ENCODE measurements at regions not wholly inside any gene's neighbourhood (a gene's known extent, or its start where the extent isn't known, plus 50 kb on each side); places are given as distances from the start of the nearest gene placed in this dataset.

- Histone ChIP-seq H3K36me3 (ENCODE audit: control insufficient read depth, insufficient read depth, low read length) (no peaks in the 10 kb centered on the region), H3K27ac (ENCODE audit: insufficient read depth, low read length, poor library complexity, severe bottlenecking) (no peak overlapping the region), H3K27me3 (replicated peaks; ENCODE audit: control insufficient read depth, insufficient read depth, low read length, poor library complexity, severe bottlenecking) (no peaks in the 10 kb centered on the region), H3K4me3 (ENCODE audit: insufficient read depth, low read depth, low read length, poor library complexity, severe bottlenecking) (no peak overlapping the region), H3K9me3 (ENCODE audit: control insufficient read depth, low read length) (no peaks in the 10 kb centered on the region), H3K4me1 (ENCODE audit: control insufficient read depth, insufficient read depth, low read length, poor library complexity, severe bottlenecking) (no peaks in the 10 kb centered on the region)
- no peak for DNase-seq
Measured at GRCh38 chr9:87798261-87798833, 72.4 kb downstream of the CTSL start.

DNA sequence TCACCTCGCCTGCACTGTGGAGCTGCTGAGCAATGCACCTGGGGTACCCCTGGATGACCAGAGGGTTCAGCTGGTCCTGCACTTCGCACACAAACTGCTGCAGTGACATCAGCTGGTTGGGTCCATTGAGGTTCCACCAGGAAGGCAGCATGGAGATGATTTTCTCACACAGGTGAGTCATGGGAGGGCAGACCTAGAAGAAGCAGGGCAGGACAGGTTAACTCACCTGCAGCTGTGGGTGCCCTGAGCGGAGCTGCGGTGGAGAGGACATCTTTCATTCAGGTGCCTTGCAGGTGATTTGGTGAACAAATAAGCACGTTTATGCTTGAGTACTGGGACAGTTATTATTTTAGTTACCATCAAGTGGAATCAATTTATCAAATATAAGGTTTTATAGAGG lies 73.6 kb downstream of the CTSL start:
- H3K4me1 ChIP-seq (ENCODE audit: control insufficient read depth, insufficient read depth, low read length, poor library complexity, severe bottlenecking) = no peaks in the 10 kb centered on the region
- no peaks in the 10 kb centered on the region for H3K27me3 ChIP-seq (replicated peaks; ENCODE audit: control insufficient read depth, insufficient read depth, low read length, poor library complexity, severe bottlenecking)
- H3K27ac ChIP-seq (ENCODE audit: insufficient read depth, low read length, poor library complexity, severe bottlenecking) = no peak overlapping the region
- no peaks in the 10 kb centered on the region for H3K9me3 ChIP-seq (ENCODE audit: control insufficient read depth, low read length)
- H3K36me3 ChIP-seq (ENCODE audit: control insufficient read depth, insufficient read depth, low read length) = no peaks in the 10 kb centered on the region
- DNase-seq = no peak
- no peak overlapping the region for H3K4me3 ChIP-seq (ENCODE audit: insufficient read depth, low read depth, low read length, poor library complexity, severe bottlenecking)

- no peaks in the 10 kb centered on the region for H3K9me3 ChIP-seq (ENCODE audit: control insufficient read depth, low read length)
- no peak for DNase-seq
Measured at GRCh38 chr9:87800456-87800855, 74.5 kb downstream of the CTSL start.

DNA sequence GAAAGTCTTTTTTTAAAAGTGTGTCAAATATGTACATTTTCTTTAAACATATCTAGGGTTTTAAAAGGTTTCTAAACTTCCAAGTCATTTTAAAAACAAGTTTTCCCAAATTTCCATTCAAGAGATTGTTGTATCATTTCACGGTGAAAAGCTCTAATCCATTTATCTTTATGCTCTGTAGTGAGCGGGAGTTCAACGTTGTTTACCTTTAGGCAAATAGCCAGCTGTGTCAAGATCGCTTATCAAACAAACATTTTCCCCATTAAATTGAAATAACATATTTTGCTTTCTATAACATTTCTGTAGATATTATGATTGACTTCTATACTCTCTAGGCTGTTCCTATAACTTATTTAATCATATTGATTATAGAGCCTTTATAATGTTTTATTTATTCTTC lies 75.1 kb downstream of the CTSL start:
- no peaks in the 10 kb centered on the region for H3K36me3 ChIP-seq (ENCODE audit: control insufficient read depth, insufficient read depth, low read length)
- DNase-seq = no peak
- no peak overlapping the region for H3K4me3 ChIP-seq (ENCODE audit: insufficient read depth, low read depth, low read length, poor library complexity, severe bottlenecking)
- no peak overlapping the region for H3K27ac ChIP-seq (ENCODE audit: insufficient read depth, low read length, poor library complexity, severe bottlenecking)
- H3K9me3 ChIP-seq (ENCODE audit: control insufficient read depth, low read length) = no peaks in the 10 kb centered on the region
- H3K27me3 ChIP-seq (replicated peaks; ENCODE audit: control insufficient read depth, insufficient read depth, low read length, poor library complexity, severe bottlenecking) = no peaks in the 10 kb centered on the region
- H3K4me1 ChIP-seq (ENCODE audit: control insufficient read depth, insufficient read depth, low read length, poor library complexity, severe bottlenecking) = no peaks in the 10 kb centered on the region

More at GRCh38 chr9:87800456-87800855, 74.5 kb downstream of the CTSL start:
- Histone ChIP-seq H3K27me3 (replicated peaks; ENCODE audit: control insufficient read depth, insufficient read depth, low read length, poor library complexity, severe bottlenecking) (no peaks in the 10 kb centered on the region), H3K4me3 (ENCODE audit: insufficient read depth, low read depth, low read length, poor library complexity, severe bottlenecking) (no peak overlapping the region), H3K36me3 (ENCODE audit: control insufficient read depth, insufficient read depth, low read length) (no peaks in the 10 kb centered on the region), H3K4me1 (ENCODE audit: control insufficient read depth, insufficient read depth, low read length, poor library complexity, severe bottlenecking) (no peaks in the 10 kb centered on the region), H3K27ac (ENCODE audit: insufficient read depth, low read length, poor library complexity, severe bottlenecking) (no peak overlapping the region)

DNA sequence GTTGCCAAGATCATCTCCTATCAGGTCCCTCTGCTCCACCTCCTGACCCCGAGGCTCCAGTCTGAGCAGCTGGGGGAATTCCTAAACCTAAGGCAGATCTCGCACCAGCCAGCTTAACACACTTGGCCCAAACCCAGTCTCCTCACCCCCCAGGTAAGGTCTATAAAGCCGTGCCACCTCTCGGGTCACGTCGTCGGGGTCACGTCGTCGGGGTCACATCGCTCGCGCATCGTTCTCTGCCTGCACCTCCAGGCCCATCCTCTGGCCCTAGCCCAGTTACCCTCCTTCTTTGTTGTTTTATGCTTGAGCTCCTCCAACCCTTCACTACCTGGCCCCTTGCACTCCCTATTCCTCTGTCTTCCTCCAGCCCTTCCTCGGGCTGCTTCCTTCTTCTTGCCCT lies 77.2 kb downstream of the CTSL start:
- Histone ChIP-seq H3K4me3 (ENCODE audit: insufficient read depth, low read depth, low read length, poor library complexity, severe bottlenecking) (no peak overlapping the region), H3K27me3 (replicated peaks; ENCODE audit: control insufficient read depth, insufficient read depth, low read length, poor library complexity, severe bottlenecking) (no peaks in the 10 kb centered on the region), H3K27ac (ENCODE audit: insufficient read depth, low read length, poor library complexity, severe bottlenecking) (no peak overlapping the region), H3K9me3 (ENCODE audit: control insufficient read depth, low read length) (no peaks in the 10 kb centered on the region), H3K36me3 (ENCODE audit: control insufficient read depth, insufficient read depth, low read length) (no peaks in the 10 kb centered on the region), H3K4me1 (ENCODE audit: control insufficient read depth, insufficient read depth, low read length, poor library complexity, severe bottlenecking) (no peaks in the 10 kb centered on the region)
- DNase-seq = no peak

GRCh38 chr9:87803623-87804345 lies 77.9 kb downstream of the CTSL start:
- Histone ChIP-seq H3K36me3 (ENCODE audit: control insufficient read depth, insufficient read depth, low read length) (no peaks in the 10 kb centered on the region), H3K27me3 (replicated peaks; ENCODE audit: control insufficient read depth, insufficient read depth, low read length, poor library complexity, severe bottlenecking) (no peaks in the 10 kb centered on the region), H3K9me3 (ENCODE audit: control insufficient read depth, low read length) (no peaks in the 10 kb centered on the region), H3K4me3 (ENCODE audit: insufficient read depth, low read depth, low read length, poor library complexity, severe bottlenecking) (no peak overlapping the region), H3K27ac (ENCODE audit: insufficient read depth, low read length, poor library complexity, severe bottlenecking) (no peak overlapping the region), H3K4me1 (ENCODE audit: control insufficient read depth, insufficient read depth, low read length, poor library complexity, severe bottlenecking) (no peaks in the 10 kb centered on the region)
- no peak for DNase-seq

DNA sequence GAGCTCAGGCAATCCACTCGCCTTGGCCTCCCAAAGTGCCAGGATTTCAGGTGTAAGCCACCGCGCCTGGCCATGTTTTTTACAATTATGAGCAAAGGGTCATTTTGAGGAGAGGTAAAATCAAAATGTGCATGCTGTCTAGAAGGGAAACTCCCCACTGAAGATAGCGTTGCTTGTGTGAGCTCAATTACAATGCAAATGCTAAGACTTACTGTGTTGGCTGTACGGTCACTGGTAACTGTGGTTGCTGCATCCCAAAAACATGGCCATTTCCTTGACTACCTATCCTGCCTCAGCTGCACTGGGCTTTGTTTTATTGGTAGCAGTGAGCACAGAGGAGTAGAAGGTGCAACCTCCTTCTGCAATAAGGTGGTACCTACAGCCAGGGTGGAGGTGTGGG lies 77.4 kb upstream of the SPATA31E1 start:
- Histone ChIP-seq H3K4me1 (ENCODE audit: control insufficient read depth, insufficient read depth, low read length, poor library complexity, severe bottlenecking) (no peaks in the 10 kb centered on the region), H3K27ac (ENCODE audit: insufficient read depth, low read length, poor library complexity, severe bottlenecking) (no peak overlapping the region), H3K36me3 (ENCODE audit: control insufficient read depth, insufficient read depth, low read length) (no peaks in the 10 kb centered on the region), H3K27me3 (replicated peaks; ENCODE audit: control insufficient read depth, insufficient read depth, low read length, poor library complexity, severe bottlenecking) (no peaks in the 10 kb centered on the region), H3K4me3 (ENCODE audit: insufficient read depth, low read depth, low read length, poor library complexity, severe bottlenecking) (no peak overlapping the region), H3K9me3 (ENCODE audit: control insufficient read depth, low read length) (no peaks in the 10 kb centered on the region)
- DNase-seq = no peak

GRCh38 chr9:87810008-87810407 lies 72.7 kb upstream of the SPATA31E1 start:
- Histone ChIP-seq H3K27ac (ENCODE audit: insufficient read depth, low read length, poor library complexity, severe bottlenecking) (no peak overlapping the region), H3K36me3 (ENCODE audit: control insufficient read depth, insufficient read depth, low read length) (no peaks in the 10 kb centered on the region), H3K4me3 (ENCODE audit: insufficient read depth, low read depth, low read length, poor library complexity, severe bottlenecking) (no peak overlapping the region), H3K4me1 (ENCODE audit: control insufficient read depth, insufficient read depth, low read length, poor library complexity, severe bottlenecking) (no peaks in the 10 kb centered on the region), H3K27me3 (replicated peaks; ENCODE audit: control insufficient read depth, insufficient read depth, low read length, poor library complexity, severe bottlenecking) (no peaks in the 10 kb centered on the region), H3K9me3 (ENCODE audit: control insufficient read depth, low read length) (no peaks in the 10 kb centered on the region)
- no peak for DNase-seq

GRCh38 chr9:87810679-87811178 lies 71.9 kb upstream of the SPATA31E1 start:
- Histone ChIP-seq H3K27ac (ENCODE audit: insufficient read depth, low read length, poor library complexity, severe bottlenecking) (no peak overlapping the region), H3K4me3 (ENCODE audit: insufficient read depth, low read depth, low read length, poor library complexity, severe bottlenecking) (no peak overlapping the region), H3K27me3 (replicated peaks; ENCODE audit: control insufficient read depth, insufficient read depth, low read length, poor library complexity, severe bottlenecking) (no peaks in the 10 kb centered on the region), H3K4me1 (ENCODE audit: control insufficient read depth, insufficient read depth, low read length, poor library complexity, severe bottlenecking) (no peaks in the 10 kb centered on the region), H3K36me3 (ENCODE audit: control insufficient read depth, insufficient read depth, low read length) (no peaks in the 10 kb centered on the region), H3K9me3 (ENCODE audit: control insufficient read depth, low read length) (no peaks in the 10 kb centered on the region)
- DNase-seq = no peak

DNA sequence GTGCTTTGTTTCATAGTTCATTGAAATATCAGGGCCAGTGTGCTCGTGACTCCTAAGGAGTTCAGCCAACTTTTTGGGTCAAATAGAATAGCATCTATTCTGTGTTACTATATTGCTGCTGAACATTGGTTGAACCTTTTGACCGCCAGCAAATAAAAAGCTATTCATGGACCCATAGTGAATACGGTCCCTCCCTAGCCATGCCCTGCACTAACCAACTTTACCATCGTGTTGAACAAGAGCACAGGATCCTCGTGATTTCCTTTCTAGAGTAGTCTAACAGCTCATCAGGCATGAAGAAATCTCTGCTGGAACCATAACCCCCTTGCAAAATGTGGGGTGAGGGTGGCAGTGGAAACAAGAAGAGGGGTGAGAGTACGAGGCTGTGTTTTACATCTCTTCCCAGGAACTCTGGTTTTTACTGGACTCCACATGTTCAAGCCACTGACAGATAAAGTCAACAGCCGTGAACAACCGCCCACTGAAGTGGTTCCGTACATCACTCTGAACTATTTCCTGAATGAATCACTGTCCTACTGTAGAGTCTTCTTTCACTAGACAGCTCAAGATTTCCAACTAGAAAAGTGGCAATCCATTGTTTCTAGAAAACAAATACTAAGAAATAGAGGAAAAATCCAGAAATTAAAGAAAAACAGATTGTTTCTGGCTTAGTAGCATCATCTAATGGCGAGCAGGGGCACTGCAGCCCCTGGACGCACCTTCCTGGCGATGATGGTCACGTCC lies 70.1 kb upstream of the SPATA31E1 start:
- no peaks in the 10 kb centered on the region for H3K36me3 ChIP-seq (ENCODE audit: control insufficient read depth, insufficient read depth, low read length)
- H3K9me3 ChIP-seq (ENCODE audit: control insufficient read depth, low read length) = no peaks in the 10 kb centered on the region
- no peak overlapping the region for H3K4me3 ChIP-seq (ENCODE audit: insufficient read depth, low read depth, low read length, poor library complexity, severe bottlenecking)
- no peak overlapping the region for H3K27ac ChIP-seq (ENCODE audit: insufficient read depth, low read length, poor library complexity, severe bottlenecking)
- no peaks in the 10 kb centered on the region for H3K27me3 ChIP-seq (replicated peaks; ENCODE audit: control insufficient read depth, insufficient read depth, low read length, poor library complexity, severe bottlenecking)
- no peaks in the 10 kb centered on the region for H3K4me1 ChIP-seq (ENCODE audit: control insufficient read depth, insufficient read depth, low read length, poor library complexity, severe bottlenecking)
- DNase-seq = no peak

Measured in effector memory CD4-positive, alpha-beta T cell (primary cell).